ENCODE measurements at regions not wholly inside any gene's neighbourhood (a gene's known extent, or its start where the extent isn't known, plus 50 kb on each side); places are given as distances from the start of the nearest gene placed in this dataset.

GRCh38 chr5:147152086-147152485, 82.7 kb upstream of the STK32A start:
- no peak for TF ChIP-seq EP300 (IDR thresholded peaks at IDR 0.05; ENCODE audit: low read depth)
- no peak for TF ChIP-seq CTCF (IDR thresholded peaks at IDR 0.05)
